AG09319 (cell line): ENCODE measurements at regions not wholly inside any gene's neighbourhood (a gene's known extent, or its start where the extent isn't known, plus 50 kb on each side); places are given as distances from the start of the nearest gene placed in this dataset.

Source experiments
- DNase-seq: peaks from one replicate; pipeline ENCODE4 v3.0.0-alpha.2; 2010; ENCODE audit warnings: low read depth; ENCODE audit errors: extremely low read depth
- CTCF ChIP-seq: IDR thresholded peaks from 2 replicates; pipeline ENCODE4 v1.5.1; 2011; ENCODE audit warnings: low read depth, mild to moderate bottlenecking, inconsistent platforms, low read length, moderate library complexity

DNA sequence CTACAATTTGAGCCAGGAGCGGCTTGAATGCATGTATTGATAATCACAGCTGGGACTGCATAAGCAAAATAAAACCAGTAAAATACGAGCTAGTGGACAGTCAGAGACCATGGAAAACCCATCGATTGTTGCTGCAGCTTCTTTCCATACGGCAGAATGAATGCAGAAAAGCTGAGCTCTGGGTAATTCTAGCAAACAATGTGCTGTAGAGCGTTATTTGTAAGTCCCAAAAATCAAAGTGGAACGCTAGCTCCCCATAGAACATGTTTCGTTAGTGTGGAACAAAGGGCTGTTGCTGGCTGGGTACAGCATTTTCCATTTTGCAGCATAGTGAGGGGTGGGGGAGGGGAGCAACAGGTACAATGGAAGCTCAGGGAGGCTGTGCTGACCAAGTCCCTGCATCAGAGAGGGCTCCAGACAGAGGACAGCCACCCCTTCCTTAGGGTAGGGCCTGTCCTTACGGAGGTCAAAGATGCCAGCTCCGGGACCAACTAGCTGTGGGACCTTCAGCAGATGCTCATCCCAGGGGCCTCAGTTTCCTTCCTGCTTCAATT is 74.1 kb downstream of the BOD1L2 start:
- DNase-seq = no peak
- TF ChIP-seq CTCF = no peak

DNA sequence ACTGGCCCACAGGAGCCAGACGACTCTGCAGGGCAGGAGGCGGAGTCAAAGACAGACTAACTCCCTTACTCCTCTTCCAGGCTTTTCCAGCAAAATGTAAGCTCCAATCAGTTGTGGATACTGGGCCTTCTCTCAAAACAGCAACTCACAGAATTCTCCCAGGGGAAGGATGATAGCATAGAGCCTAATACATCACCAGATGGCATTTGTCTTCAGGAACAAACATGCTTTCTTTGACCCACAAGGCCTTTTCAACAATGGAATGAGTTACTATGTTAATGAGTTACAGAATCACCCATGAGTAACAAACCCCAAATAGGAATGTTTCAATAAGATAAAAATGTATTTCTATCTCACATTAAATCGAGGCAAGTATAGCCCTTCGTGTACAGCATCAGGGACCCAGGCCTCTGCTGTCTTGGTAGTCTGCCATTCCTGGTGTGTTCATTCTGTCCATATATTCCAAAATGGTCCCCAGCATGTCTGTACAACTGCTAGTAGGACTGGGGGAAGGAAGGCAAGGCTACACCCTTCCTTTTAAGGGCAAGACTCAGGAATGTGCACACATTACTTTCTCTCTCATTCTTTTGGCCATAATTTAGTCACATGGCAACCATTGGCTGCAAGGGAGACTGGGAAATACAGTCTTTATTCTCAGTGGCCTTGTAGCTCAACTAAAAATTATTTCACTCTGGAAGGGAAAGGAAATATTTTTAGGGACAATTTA is 76.4 kb downstream of the BOD1L2 start:
- no peak for DNase-seq
- no peak for TF ChIP-seq CTCF

- TF ChIP-seq CTCF = no peak
- DNase-seq = no peak
These were observed 84.1 kb downstream of the BOD1L2 start for GRCh38 chr18:57230861-57231585.

DNA sequence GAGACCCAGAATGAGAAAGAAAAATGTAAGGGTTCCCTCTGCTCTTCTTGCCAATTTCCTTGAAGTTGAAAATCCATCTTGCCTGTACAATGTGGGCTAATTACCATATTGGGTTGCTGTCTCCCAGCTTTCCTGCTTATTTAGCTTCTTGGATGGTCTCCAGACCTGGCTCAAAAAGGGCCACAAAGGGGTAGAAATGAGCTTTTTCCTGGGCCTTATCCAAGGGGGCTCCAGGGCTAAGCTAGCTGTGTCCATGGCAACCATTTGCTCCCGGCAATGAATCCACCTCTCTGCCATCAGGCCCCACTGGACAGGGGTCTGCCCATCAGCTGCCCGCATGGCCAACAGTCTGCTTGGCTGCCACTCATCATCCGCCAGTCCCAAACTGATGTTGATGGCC is 85.0 kb downstream of the BOD1L2 start:
- no peak for TF ChIP-seq CTCF
- no peak for DNase-seq

DNA sequence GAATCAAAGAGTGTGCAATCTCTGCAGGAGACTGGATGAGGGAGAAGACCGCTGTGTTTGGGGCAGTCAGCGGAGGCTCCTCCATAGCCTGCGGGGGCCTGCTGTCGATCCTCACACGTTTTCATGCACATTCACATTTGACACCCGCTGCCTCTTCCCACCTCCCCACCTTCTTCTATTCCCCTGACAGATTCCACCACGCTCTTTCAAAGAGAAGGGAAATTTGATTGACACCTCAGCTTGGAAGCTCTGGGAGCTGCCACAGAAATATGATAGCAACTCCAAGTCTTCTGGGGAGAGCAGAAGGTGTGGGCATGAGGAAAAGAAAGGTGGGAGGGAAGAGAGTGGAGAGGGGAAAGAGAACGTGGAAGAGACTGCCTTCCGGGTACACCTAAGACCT is 87.5 kb downstream of the BOD1L2 start:
- DNase-seq = no peak
- TF ChIP-seq CTCF = no peak

GRCh38 chr18:57241869-57242268 is 95.0 kb downstream of the BOD1L2 start:
- no peak for TF ChIP-seq CTCF
- DNase-seq = no peak

DNA sequence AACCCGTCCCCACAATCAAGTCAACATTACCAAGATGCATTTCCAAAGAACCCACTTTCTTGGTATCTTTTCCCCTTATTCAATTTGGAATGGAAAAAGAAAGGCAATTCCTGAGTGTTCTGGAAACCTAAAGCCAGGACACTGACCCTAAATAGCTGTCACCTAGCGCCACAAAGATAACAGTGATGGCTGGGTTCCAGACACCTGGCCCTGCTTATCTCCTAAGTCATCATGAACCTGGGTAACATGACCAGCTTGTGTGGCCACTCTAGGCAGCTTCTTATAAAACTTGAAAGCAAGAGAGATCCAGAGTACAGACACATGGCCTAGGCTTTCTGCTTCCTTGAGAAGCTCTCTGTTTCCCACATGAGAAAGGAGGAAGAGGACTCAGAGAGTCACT is 95.4 kb downstream of the BOD1L2 start:
- no peak for TF ChIP-seq CTCF
- DNase-seq = no peak
